K562 (cell line): ENCODE measurements at regions not wholly inside any gene's neighbourhood (a gene's known extent, or its start where the extent isn't known, plus 50 kb on each side); places are given as distances from the start of the nearest gene placed in this dataset.

ENCODE experiments used
- AFF1 ChIP-seq, 2 experiments: fragments of 450-650 bp; IDR thresholded peaks; 2 replicates each; pipeline ENCODE4 v1.6.1; 2018; ENCODE audit warnings: mild to moderate bottlenecking in 2 of 2, low read depth in 1 of 2; ENCODE audit not compliant: partially characterized antibody in 2 of 2
- AFF4 ChIP-seq: sonication (generic); formaldehyde crosslinking; IDR thresholded peaks from 2 replicates; pipeline ENCODE4 v1.8.0; 2023; ENCODE audit warnings: mild to moderate bottlenecking, missing genetic modification reagents
- NFYB ChIP-seq: IDR thresholded peaks from 2 replicates; pipeline ENCODE4 v1.6.1; 2011; ENCODE audit warnings: mild to moderate bottlenecking, moderate library complexity; ENCODE audit not compliant: insufficient read length; ENCODE audit errors: extremely low read depth
- PTRF ChIP-seq: fragments of 450-650 bp; IDR thresholded peaks from 2 replicates; pipeline ENCODE4 v1.6.1; 2016; ENCODE audit warnings: mild to moderate bottlenecking, missing genetic modification characterization, missing compliant biosample characterization
- PYGO2 ChIP-seq: fragments of 450-650 bp; IDR thresholded peaks from 2 replicates; pipeline ENCODE4 v1.6.1; 2016; ENCODE audit warnings: mild to moderate bottlenecking, missing genetic modification characterization, moderate library complexity, missing compliant biosample characterization
- TFE3 ChIP-seq: fragments of 450-650 bp; formaldehyde crosslinking; IDR thresholded peaks from 2 replicates; pipeline ENCODE4 v1.4.0; 2020; ENCODE audit warnings: mild to moderate bottlenecking, mixed read lengths
- TRIM28 ChIP-seq: fragments of 450-650 bp; IDR thresholded peaks from 2 replicates; pipeline ENCODE4 v1.6.1; 2017
- ZNF184 ChIP-seq: sonication (generic); formaldehyde crosslinking; IDR thresholded peaks from 2 replicates; pipeline ENCODE4 v1.5.0; 2020; ENCODE audit warnings: missing genetic modification reagents
- ZNF780A ChIP-seq: fragments of 250-450 bp; sonication (Bioruptor Pico); IDR thresholded peaks from 2 replicates; pipeline ENCODE4 v1.5.0; 2021; ENCODE audit warnings: mild to moderate bottlenecking

- TF ChIP-seq AFF4 (CRISPR knock-in tag): peak; percentile 64; the same call in 1 of the 2 replicates
- 0 out of 2 replicates have a peak, but pooled peaks have one; percentile 27 for TF ChIP-seq ZNF780A (CRISPR knock-in tag)
- TF ChIP-seq PTRF (tag): no peak
- no peak for TF ChIP-seq TFE3 (CRISPR knock-in tag)
- peak; percentile 11 for TF ChIP-seq NFYB
- peak; percentile 53 for TF ChIP-seq TRIM28
- TF ChIP-seq AFF1 (IDR thresholded peaks at IDR 0.05; ENCODE audit: low read depth in 1 of 2, partially characterized antibody in 2 of 2): peak; percentile 67 to 94
- TF ChIP-seq ZNF184 (CRISPR knock-in tag): no peak
- no peak for TF ChIP-seq PYGO2 (tag)
These were observed 199.4 kb upstream of the ZNF184 start (continued) for GRCh38 chr6:27672113-27672799.
